Superior temporal gyrus (tissue), 1 donor: ENCODE measurements at regions not wholly inside any gene's neighbourhood (a gene's known extent, or its start where the extent isn't known, plus 50 kb on each side); places are given as distances from the start of the nearest gene placed in this dataset.
"Not testable (repeated sequence)": the region's sequence is repeated elsewhere in the genome, so short reads cannot be mapped to it uniquely, and the experiment has no call there.

ENCODE experiments used
- DNase-seq: peaks from one replicate; pipeline ENCODE4 v3.0.0-alpha.2; 2016; ENCODE audit errors: extremely low spot score

GRCh38 chr17:74134991-74135390, 68.5 kb upstream of the RPL38 start:
- DNase-seq, result no peak

GRCh38 chr17:74135391-74136167, 67.9 kb upstream of the RPL38 start:
- no peak for DNase-seq

- DNase-seq, result no peak
These were observed 66.1 kb upstream of the RPL38 start for GRCh38 chr17:74137416-74137815.

GRCh38 chr17:74139120-74139519, 64.4 kb upstream of the RPL38 start:
- no peak for DNase-seq

GRCh38 chr17:74140282-74140681, 63.2 kb upstream of the RPL38 start:
- DNase-seq, result no peak

- DNase-seq, result no peak
These were observed 61.9 kb upstream of the RPL38 start for GRCh38 chr17:74141612-74142011.

- not testable (repeated sequence) for DNase-seq
These were observed 60.2 kb upstream of the RPL38 start for GRCh38 chr17:74143318-74143717.

GRCh38 chr17:74145756-74146155, 57.7 kb upstream of the RPL38 start:
- DNase-seq, result no peak

- no peak for DNase-seq
These were observed 57.3 kb upstream of the RPL38 start for GRCh38 chr17:74146196-74146595.

- DNase-seq, result no peak
These were observed 56.2 kb upstream of the RPL38 start for GRCh38 chr17:74147056-74147835.

GRCh38 chr17:74147966-74148365, 55.5 kb upstream of the RPL38 start:
- no peak for DNase-seq

GRCh38 chr17:74148446-74148845, 55.0 kb upstream of the RPL38 start:
- no peak for DNase-seq

GRCh38 chr17:74148901-74149596, 54.4 kb upstream of the RPL38 start:
- no peak for DNase-seq

- DNase-seq, result no peak
These were observed 53.7 kb upstream of the RPL38 start for GRCh38 chr17:74149597-74150427.

- DNase-seq, result no peak
These were observed 53.0 kb upstream of the RPL38 start for GRCh38 chr17:74150428-74151025.

GRCh38 chr17:74151551-74152315, 51.7 kb upstream of the RPL38 start:
- DNase-seq, result no peak

- no peak for DNase-seq
These were observed 50.7 kb upstream of the RPL38 start for GRCh38 chr17:74152591-74153455.

- no peak for DNase-seq
These were observed 50.0 kb upstream of the RPL38 start for GRCh38 chr17:74153456-74153810.
